ENCODE measurements at regions not wholly inside any gene's neighbourhood (a gene's known extent, or its start where the extent isn't known, plus 50 kb on each side); places are given as distances from the start of the nearest gene placed in this dataset.

- no peak for DNase-seq
- H3K27ac Mint-ChIP-seq: no peak overlapping the region
- intact Hi-C loops (cut with micrococcal nuclease): no loop called here
- no peak overlapping the region for H3K4me3 Mint-ChIP-seq
- H3K36me3 Mint-ChIP-seq (ENCODE audit: low read depth): no peaks in the 10 kb centered on the region
- CTCF ChIA-PET: no interaction called here
- H3K27me3 Mint-ChIP-seq (ENCODE audit: low read depth): no peaks in the 10 kb centered on the region
- H3K4me1 Mint-ChIP-seq (ENCODE audit: low read depth): no peaks in the 10 kb centered on the region
- H3K9me3 Mint-ChIP-seq: no peaks in the 10 kb centered on the region
Observed at GRCh38 chr20:10922941-10923340, 249.1 kb upstream of the JAG1 start.

GRCh38 chr20:10924644-10925201, 250.9 kb upstream of the JAG1 start:
- no peak for DNase-seq
- H3K36me3 Mint-ChIP-seq (ENCODE audit: low read depth): no peaks in the 10 kb centered on the region
- intact Hi-C loops (cut with micrococcal nuclease): no loop called here
- no peak overlapping the region for H3K27ac Mint-ChIP-seq
- no peaks in the 10 kb centered on the region for H3K27me3 Mint-ChIP-seq (ENCODE audit: low read depth)
- H3K9me3 Mint-ChIP-seq: no peaks in the 10 kb centered on the region
- no peak overlapping the region for H3K4me3 Mint-ChIP-seq
- no peaks in the 10 kb centered on the region for H3K4me1 Mint-ChIP-seq (ENCODE audit: low read depth)
- CTCF ChIA-PET: interaction anchor here (0.6 kb wide), 1 partner anchor 1763 kb away, joined by 3 read pairs; no protein-coding TSS in a partner anchor

- H3K9me3 Mint-ChIP-seq: peaks cover 5% of the 10 kb centered on the region
- CTCF ChIA-PET: no interaction called here
- H3K4me1 Mint-ChIP-seq (ENCODE audit: low read depth): no peaks in the 10 kb centered on the region
Observed at GRCh38 chr20:10925767-10926166, 252.0 kb upstream of the JAG1 start.

GRCh38 chr20:10927011-10927583, 253.3 kb upstream of the JAG1 start:
- no peaks in the 10 kb centered on the region for H3K4me1 Mint-ChIP-seq (ENCODE audit: low read depth)
- no peak overlapping the region for H3K27ac Mint-ChIP-seq
- H3K9me3 Mint-ChIP-seq: peaks cover 10% of the 10 kb centered on the region
- no peaks in the 10 kb centered on the region for H3K27me3 Mint-ChIP-seq (ENCODE audit: low read depth)
- no peak overlapping the region for H3K4me3 Mint-ChIP-seq
- CTCF ChIA-PET: no interaction called here
- no peaks in the 10 kb centered on the region for H3K36me3 Mint-ChIP-seq (ENCODE audit: low read depth)
- DNase-seq: no peak
- intact Hi-C loops (cut with micrococcal nuclease): no loop called here

More at GRCh38 chr20:10925767-10926166, 252.0 kb upstream of the JAG1 start:
- H3K36me3 Mint-ChIP-seq (ENCODE audit: low read depth): no peaks in the 10 kb centered on the region
- no peaks in the 10 kb centered on the region for H3K27me3 Mint-ChIP-seq (ENCODE audit: low read depth)
- H3K4me3 Mint-ChIP-seq: no peak overlapping the region
- no peak for DNase-seq
- intact Hi-C loops (cut with micrococcal nuclease): no loop called here
- no peak overlapping the region for H3K27ac Mint-ChIP-seq

GRCh38 chr20:10927936-10928840, 254.4 kb upstream of the JAG1 start:
- Mint-ChIP-seq H3K27ac (no peak overlapping the region), H3K36me3 (ENCODE audit: low read depth) (no peaks in the 10 kb centered on the region), H3K4me1 (ENCODE audit: low read depth) (no peaks in the 10 kb centered on the region), H3K27me3 (ENCODE audit: low read depth) (no peaks in the 10 kb centered on the region), H3K4me3 (no peak overlapping the region), H3K9me3 (peaks cover 10% of the 10 kb centered on the region)
- CTCF ChIA-PET: no interaction called here
- intact Hi-C loops (cut with micrococcal nuclease): no loop called here
- no peak for DNase-seq

- CTCF ChIA-PET: no interaction called here
- Mint-ChIP-seq H3K27ac (no peak overlapping the region), H3K9me3 (peaks cover 10% of the 10 kb centered on the region), H3K36me3 (ENCODE audit: low read depth) (no peaks in the 10 kb centered on the region), H3K4me1 (ENCODE audit: low read depth) (no peaks in the 10 kb centered on the region), H3K4me3 (no peak overlapping the region), H3K27me3 (ENCODE audit: low read depth) (no peaks in the 10 kb centered on the region)
- intact Hi-C loops (cut with micrococcal nuclease): no loop called here
- DNase-seq: no peak
Observed at GRCh38 chr20:10928841-10929421, 255.1 kb upstream of the JAG1 start.

- Mint-ChIP-seq H3K4me1 (ENCODE audit: low read depth) (no peaks in the 10 kb centered on the region), H3K27me3 (ENCODE audit: low read depth) (no peaks in the 10 kb centered on the region), H3K9me3 (peaks cover 5% of the 10 kb centered on the region), H3K27ac (no peak overlapping the region), H3K36me3 (ENCODE audit: low read depth) (no peaks in the 10 kb centered on the region), H3K4me3 (no peak overlapping the region)
- CTCF ChIA-PET: no interaction called here
- DNase-seq: no peak
- intact Hi-C loops (cut with micrococcal nuclease): no loop called here
Observed at GRCh38 chr20:10935658-10936402, 262.0 kb upstream of the JAG1 start.

GRCh38 chr20:10936786-10937185, 263.0 kb upstream of the JAG1 start:
- intact Hi-C loops (cut with micrococcal nuclease): no loop called here
- H3K9me3 Mint-ChIP-seq: peaks cover 4% of the 10 kb centered on the region
- no peaks in the 10 kb centered on the region for H3K27me3 Mint-ChIP-seq (ENCODE audit: low read depth)
- CTCF ChIA-PET: no interaction called here
- no peak overlapping the region for H3K4me3 Mint-ChIP-seq
- H3K36me3 Mint-ChIP-seq (ENCODE audit: low read depth): no peaks in the 10 kb centered on the region
- H3K27ac Mint-ChIP-seq: no peak overlapping the region
- no peaks in the 10 kb centered on the region for H3K4me1 Mint-ChIP-seq (ENCODE audit: low read depth)
- no peak for DNase-seq

GRCh38 chr20:10939331-10939941, 265.6 kb upstream of the JAG1 start:
- Mint-ChIP-seq H3K27ac (no peak overlapping the region), H3K36me3 (ENCODE audit: low read depth) (no peaks in the 10 kb centered on the region), H3K4me1 (ENCODE audit: low read depth) (no peaks in the 10 kb centered on the region), H3K27me3 (ENCODE audit: low read depth) (no peaks in the 10 kb centered on the region), H3K9me3 (peaks cover 3% of the 10 kb centered on the region), H3K4me3 (no peak overlapping the region)
- no peak for DNase-seq
- intact Hi-C loops (cut with micrococcal nuclease): no loop called here
- CTCF ChIA-PET: no interaction called here

GRCh38 chr20:10940941-10941340, 267.1 kb upstream of the JAG1 start:
- CTCF ChIA-PET: no interaction called here
- H3K4me1 Mint-ChIP-seq (ENCODE audit: low read depth): no peaks in the 10 kb centered on the region

GRCh38 chr20:10943686-10944265, 270.0 kb upstream of the JAG1 start:
- CTCF ChIA-PET: no interaction called here
- Mint-ChIP-seq H3K9me3 (peaks cover 3% of the 10 kb centered on the region), H3K4me1 (ENCODE audit: low read depth) (no peaks in the 10 kb centered on the region), H3K4me3 (no peak overlapping the region), H3K36me3 (ENCODE audit: low read depth) (no peaks in the 10 kb centered on the region), H3K27ac (no peak overlapping the region), H3K27me3 (ENCODE audit: low read depth) (no peaks in the 10 kb centered on the region)
- intact Hi-C loops (cut with micrococcal nuclease): no loop called here
- DNase-seq: no peak

More at GRCh38 chr20:10940941-10941340, 267.1 kb upstream of the JAG1 start:
- no peaks in the 10 kb centered on the region for H3K27me3 Mint-ChIP-seq (ENCODE audit: low read depth)
- H3K27ac Mint-ChIP-seq: no peak overlapping the region
- H3K4me3 Mint-ChIP-seq: no peak overlapping the region
- peaks cover 3% of the 10 kb centered on the region for H3K9me3 Mint-ChIP-seq
- H3K36me3 Mint-ChIP-seq (ENCODE audit: low read depth): no peaks in the 10 kb centered on the region
- intact Hi-C loops (cut with micrococcal nuclease): no loop called here
- no peak for DNase-seq

All from activated naive CD4-positive, alpha-beta T cell treated with anti-CD3 and anti-CD28 coated beads for 36 hours (primary cell).